ENCODE measurements at regions not wholly inside any gene's neighbourhood (a gene's known extent, or its start where the extent isn't known, plus 50 kb on each side); places are given as distances from the start of the nearest gene placed in this dataset.
"Not testable (repeated sequence)": the region's sequence is repeated elsewhere in the genome, so short reads cannot be mapped to it uniquely, and the experiment has no call there.

DNA sequence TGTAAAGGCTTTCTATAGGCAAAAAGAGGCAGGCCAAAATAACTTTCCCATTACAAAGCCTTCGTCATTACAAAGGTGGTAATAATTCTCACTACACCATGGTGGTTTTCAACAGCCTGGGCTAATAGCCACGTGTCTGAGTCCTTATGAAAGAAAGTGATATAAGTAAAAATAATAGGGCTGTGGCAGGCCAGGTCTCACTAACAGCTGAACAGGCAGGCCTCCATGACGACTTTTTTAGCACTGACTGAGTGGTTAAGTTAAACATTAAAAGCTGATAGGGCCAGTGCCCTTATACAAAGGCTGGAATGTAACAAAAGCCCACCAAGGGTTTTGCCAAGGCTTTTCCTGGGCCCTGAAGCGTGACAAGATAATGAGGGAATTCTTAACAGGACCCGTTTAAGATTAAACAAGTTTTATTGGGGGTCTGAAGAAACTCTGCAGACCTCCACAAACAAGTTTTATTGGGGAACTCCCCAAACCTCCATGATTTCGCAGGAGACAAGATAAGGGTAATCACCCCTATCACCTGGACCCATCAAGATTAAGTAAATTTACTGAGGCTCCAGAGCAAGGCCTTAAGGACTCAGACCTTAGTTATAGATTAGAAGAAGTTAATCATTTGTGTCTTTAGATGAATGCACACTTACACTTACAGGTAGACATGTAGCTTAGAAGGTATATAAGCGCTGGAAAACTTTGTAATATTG lies 412.9 kb downstream of the CHSY3 start:
- no peak for DNase-seq

DNA sequence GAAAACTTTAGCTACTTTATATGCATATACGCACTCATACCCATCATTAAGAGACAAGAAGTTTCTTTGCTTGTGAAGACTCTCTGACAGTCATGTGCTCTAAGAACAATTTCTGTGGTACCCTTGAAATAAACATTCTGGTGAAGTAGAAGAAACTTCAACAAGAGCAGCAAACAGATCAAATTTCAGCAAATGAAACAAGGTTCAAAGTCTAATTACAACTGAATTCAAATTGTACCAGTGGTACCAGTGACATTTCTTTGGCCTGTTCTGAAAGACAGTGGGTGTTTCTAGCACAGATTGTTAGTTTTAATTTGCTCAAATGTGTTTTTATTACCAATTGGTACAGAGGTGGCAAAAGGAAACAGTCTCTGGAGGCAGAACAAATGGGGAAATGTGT lies 391.0 kb downstream of the CHSY3 start:
- no peak for DNase-seq

DNA sequence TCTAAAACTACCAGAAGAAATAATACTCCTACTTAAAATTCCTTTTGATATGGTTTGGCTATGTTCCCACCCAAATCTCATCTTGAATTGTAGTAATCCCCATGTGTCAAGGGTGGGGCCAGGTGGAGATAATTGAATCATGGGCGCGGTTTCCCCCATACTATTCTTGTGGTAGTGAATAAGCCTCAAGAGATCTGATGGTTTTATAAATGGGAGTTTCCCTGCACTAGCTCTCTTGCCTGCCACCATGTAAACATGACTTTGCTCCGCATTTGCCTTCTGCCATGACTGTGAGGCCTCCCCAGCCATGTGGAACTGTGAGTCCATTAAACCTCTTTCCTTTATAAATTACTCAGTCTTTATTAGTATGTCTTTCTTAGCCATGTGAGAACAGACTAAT lies 390.5 kb downstream of the CHSY3 start:
- not testable (repeated sequence) for DNase-seq

DNA sequence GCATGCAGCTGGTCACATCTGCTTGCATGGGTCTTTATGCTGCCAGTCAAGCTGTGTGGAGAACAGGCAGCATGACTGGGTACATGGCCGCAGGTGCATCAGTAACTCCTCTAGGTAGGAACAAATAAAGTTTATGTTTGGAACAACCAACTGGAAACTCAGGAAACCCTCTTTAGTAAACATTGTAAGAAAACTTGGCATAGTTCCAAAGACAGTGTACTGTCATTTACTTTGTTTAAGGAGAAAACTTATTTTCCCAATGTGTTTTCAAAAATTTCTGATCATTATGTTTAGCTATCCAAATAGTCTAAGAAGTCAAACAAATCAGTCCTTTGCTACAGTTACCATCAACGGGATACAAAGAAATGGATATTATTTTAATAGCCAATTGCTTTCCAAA lies 386.0 kb downstream of the CHSY3 start:
- DNase-seq, result no peak

DNA sequence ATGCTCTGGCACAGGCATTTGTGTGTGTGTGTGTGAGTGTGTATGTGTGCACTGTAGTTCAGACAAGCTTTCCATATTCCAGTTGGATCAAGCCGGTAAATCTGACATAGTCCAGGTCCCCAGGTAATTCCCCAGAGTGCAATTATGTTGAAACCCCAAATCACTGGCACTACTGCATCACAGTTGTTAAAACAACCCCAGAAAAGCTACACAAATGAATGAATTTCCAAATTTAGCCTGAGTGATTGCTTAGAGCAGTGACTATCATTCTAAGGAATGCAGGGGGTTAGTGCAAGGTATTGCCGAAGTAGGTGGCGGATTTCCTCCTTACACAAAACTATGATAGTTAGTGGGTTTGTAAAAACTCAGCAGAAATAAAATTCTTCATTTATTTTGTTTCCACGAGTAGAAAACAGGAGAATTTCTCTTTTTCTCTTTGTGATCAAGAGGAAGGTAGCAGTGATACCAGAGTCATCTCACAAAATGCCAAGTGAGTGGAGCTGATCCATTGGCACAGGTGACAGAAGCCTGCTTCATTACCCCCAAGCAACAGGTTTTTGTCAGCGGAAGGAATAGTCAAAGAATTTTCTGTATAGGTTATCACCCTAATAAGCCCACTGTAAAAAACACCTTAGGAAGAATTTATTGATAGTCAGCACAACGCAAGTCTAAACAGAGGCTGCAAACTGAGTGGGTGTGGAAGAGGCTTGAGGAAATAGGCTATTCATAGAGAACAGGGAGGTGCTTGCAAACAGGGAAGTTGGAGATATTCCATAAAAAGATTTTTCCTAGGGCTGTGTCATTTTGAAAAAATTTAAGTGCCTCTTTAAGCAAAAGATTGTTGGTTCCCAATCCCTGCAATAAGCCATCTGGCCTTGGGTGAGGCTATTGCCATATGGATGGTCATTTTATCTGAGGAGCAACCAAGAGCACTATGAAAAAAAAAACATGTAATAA lies 385.1 kb downstream of the CHSY3 start:
- no peak for DNase-seq

DNA sequence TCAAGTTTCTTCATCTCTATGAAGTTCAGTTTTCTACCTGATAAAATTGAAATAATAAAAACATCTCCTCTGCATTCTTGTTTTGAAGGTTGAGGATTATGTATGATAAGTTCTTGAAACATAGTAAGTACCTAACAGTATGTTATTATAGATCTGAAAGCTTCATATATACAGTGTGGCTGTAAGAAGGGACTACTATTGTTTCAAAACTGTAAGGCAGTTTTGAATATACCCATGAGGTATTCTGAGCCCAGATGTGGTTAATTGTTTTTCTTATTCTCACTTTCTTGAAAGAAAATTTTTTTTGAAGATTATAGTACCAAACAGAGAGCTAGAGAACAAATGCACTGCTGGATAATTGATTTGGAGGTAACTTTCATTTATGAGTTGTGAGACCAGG lies 383.2 kb downstream of the CHSY3 start:
- no peak for DNase-seq

DNA sequence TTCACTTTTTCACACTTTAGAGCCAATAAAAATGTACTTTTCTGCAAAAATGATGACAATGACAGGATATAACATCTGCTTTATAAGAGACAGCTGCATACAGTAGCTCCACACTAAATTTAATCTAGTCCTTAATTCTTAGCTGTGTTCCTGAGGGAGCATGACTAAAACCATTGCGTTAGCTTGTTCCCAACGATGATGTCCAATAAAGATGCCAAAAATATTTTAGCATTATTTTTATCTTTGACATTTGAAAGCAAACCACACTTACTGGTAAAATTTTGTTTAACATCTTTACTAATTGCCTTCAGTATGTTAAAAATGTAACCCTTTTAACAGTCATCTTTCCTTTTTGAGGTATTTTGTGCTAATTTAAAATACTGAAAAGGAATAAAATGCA lies 382.7 kb downstream of the CHSY3 start:
- DNase-seq, result no peak

DNA sequence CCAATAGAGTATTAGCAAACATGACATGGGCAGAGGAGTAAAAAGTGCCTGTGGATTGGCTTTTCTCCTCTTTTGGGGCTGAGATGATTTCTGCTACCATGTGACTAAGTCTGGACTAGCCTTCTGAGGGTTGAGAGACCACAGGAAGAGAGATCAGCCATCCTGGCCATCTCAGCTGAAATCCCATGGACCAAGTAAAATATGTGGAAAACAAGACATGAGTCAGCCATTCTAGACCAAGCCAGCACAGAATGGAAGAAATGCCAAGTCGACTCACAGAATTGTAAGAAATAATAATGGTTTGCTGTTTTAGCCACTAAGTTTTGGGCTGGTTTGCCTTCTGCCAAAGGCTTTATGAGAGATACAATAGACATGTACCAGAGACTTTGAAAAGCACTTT lies 377.8 kb downstream of the CHSY3 start:
- no peak for DNase-seq

DNA sequence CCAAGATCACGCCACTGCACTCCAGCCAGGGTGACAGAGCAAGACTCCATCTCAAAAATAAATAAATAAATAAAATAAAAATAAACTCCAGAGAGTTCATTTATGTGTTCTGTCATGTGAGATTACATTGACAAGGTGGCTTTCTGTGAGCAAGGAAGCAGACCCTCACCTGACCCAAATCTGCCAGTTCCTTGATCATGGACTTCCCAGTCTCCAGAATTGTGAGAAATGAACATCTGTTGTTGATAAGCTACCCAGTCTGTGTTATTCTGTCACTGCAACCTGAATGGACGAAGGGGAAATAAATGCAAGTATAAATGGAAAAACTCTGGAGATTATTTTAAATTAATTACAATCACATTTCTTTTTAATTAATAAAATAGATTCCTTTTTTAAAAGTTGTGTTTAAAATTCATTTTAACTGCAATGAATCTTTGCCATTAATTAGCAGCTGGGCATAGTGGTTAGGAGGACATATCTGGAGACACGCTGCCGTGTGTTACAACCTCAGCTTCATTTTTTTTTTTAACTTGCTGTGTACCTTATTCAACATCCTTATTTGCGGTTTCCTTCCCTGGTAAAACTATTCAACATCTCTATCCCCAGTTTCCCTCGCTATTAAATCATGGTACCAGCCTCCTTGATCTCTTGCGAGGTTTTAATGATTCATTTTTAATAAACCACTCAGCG lies 376.4 kb downstream of the CHSY3 start:
- no peak for DNase-seq

DNA sequence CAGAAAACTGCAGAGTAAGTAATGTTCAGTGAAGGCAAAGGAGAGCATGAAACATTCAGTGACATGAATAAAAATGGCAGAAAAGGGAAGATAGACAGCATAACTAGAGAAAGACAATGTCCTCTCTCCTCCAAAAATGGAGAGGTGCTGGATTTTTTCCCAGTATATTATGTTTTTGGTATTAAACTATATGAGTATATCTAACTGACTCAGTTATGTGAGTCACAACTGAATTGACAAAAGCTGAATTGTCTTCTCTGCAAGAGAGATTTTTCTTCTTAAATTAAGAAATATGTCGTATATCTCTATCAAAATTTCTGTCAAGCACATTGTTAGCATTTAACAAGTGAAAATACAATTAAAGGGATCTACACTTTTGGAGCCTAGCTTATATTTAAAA lies 375.1 kb downstream of the CHSY3 start:
- no peak for DNase-seq

DNA sequence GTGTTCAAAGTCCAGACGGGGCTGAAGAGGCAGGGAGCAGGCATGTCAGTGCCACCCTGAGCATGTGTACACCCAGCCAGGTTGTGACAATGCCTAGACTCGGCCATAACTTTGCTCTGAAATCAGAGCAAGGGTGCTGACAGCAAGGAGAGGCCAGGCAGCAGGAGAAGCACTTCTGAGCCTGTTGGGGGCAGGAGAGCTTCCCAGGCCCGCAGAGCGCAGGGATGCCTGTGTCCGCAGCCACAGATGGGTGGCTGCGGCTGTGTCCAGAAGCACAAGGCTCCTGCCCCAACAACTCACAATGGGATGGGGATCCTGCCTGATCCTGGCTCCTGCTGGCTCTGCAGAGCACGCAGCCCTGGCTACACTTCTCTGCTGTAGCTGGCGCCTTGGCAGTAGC lies 373.9 kb downstream of the CHSY3 start:
- no peak for DNase-seq

DNA sequence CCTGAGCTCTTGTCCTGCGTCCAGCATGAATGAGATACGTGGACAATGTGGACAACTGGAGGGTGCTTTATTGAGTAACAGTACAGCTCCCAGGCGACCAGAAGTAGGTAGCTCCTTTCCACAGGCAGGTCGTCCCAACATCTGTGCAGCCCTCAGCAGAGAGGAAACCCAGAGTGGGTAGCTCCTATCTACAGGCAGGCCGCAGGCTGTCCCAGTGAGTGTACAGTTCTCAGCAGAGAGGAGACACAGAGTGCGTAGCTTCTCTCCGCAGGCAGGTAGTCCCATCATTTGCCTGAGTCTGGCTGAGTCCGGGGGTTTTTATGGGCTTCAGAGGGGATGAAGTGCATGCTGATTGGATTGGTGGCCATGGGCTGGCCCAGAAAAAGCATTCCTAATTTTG lies 373.3 kb downstream of the CHSY3 start:
- DNase-seq, result no peak

DNA sequence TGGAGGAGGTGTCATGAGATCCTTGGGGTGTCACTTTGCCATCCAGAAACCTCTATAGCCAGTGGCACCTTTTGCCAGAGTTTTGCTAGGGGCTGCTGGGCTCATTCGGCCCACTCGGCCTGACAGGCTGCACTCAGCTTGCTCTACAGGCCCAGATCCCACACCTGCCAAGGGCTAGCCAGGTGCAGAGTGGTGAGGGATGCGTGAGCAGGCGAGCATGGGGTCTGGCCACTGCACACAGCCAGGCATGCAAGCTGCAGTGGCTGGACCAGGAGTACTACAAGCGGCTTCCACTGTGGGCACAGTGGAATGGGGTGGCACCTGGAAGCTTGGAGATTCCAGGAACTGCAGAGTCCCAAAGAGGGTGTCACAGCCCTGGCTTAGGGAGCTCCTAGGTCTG lies 372.7 kb downstream of the CHSY3 start:
- no peak for DNase-seq

DNA sequence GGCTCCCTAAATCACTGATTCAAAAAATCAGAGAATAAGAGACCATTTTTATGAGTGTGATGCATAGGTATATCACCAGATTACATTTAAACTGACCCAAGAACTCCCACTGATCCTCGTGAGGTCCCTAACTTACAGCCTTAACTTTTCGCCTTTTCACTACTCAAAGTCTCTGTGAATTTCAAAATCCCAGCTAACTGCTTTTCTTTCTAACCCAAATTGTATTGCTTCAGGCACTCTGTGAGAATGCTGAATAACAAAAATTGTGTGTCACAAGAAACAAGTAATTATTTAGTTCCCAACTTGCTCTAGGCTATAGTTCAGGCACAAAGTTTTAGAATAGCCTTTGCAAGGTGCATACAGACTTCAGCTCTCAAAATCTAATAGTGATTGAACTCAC lies 368.6 kb downstream of the CHSY3 start:
- DNase-seq, result no peak

DNA sequence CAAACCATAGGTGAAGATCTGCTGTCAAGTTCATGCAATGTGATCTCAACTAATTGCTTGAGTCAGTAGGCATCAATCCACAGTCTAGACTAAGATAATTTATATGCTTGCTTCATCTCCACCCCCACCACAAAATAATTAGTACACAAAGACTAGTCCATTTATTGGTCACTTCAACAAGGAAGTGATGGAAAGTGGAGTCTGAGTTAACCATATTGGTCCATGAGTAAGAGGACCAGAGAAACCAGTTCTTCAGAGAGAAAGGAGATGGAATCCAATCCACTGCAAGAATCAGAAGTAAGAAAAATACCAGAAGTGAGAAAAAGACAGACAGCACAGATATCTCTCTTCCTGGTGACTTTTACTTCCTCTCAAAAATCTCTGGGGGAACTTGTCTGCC lies 366.5 kb downstream of the CHSY3 start:
- DNase-seq, result no peak

DNA sequence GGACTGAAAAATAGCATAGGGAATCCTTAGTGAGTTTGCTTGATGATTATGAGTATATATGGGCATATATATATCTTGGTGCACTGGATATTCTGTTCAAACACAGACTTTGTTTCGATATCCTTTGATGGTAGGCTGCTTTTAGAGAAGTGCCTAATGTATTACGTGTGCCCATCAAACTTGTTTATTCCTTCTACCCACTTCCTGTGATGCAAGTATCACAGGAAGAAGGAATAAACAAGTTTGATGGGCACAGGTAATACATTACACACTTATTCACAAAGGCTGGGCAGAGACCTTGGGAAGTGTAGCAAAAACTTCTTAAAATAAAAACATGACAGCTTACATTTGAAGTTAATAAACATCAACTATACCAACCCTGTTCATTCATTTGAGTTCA lies 364.2 kb downstream of the CHSY3 start:
- no peak for DNase-seq

DNA sequence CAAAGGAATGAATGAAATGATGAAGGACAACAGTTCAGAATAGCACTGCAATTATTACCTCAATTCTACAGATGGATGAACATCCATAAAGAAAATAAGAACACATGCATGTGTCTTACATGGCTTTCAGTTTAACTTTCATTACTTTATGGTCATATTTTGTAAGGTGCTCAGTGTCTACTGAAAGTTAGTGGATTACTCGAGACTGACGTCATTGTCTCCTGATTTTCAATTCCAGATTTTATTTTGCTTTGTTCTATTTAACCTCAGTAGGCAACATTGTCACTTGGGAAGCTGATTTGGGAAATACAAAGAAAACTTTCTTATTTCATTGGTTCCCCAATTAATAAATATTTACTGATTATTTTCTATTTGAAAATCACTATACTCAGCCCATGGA lies 363.7 kb downstream of the CHSY3 start:
- DNase-seq, result no peak

DNA sequence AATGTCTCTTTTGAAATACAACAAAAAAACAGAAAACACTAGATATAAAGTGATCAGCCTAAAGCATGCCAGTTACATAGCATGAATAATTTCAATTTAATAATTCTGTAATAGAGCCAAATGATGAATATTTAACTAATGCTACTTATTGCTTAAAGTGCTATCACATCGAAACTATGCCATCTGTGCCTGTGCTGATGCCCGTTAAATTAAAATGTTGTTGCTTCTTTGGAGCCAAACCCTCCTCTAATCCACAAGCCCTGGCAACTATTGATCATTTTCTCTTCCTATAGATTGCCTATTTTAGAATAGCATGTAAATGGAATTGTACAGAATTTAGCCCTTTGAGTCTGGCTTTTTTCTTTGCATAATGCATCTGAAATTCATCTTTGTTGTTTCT lies 356.2 kb downstream of the CHSY3 start:
- no peak for DNase-seq

DNA sequence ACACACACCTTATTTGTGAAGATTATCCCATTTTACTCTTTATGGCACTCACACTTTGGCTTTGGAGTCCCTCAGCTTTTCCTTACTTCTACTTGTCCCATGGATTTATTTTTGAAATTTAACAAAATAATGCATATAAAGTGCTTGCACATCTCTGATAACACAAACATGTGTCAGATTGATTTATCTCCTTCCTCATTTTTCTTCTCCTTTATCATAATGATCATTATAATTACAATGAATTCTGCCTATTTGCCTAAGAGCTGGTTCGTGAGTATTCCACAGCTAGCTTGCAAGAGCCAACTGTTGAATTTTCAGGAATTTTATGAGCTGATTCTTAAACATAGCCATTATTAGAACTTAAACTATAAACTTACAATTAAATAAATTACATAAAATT lies 347.7 kb downstream of the CHSY3 start:
- no peak for DNase-seq

DNA sequence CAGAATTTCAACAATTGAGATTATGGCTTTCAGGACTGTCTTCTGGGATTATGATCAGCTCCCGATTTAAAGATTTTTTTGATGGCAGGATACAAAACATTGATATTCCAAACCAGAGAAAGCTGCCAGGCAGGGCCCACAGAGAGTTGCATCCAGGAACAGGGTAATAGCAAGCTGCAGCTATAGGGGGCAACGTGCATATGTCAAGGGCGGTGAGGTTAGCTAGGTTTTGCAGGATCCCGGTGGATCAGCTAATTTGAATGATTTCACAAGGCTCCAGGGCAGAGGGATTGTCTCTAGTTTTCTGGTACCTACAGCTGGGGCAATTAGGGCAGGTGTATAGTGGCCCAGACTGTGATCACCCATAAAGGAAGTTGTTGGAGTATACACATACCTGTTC lies 339.4 kb downstream of the CHSY3 start:
- no peak for DNase-seq

DNA sequence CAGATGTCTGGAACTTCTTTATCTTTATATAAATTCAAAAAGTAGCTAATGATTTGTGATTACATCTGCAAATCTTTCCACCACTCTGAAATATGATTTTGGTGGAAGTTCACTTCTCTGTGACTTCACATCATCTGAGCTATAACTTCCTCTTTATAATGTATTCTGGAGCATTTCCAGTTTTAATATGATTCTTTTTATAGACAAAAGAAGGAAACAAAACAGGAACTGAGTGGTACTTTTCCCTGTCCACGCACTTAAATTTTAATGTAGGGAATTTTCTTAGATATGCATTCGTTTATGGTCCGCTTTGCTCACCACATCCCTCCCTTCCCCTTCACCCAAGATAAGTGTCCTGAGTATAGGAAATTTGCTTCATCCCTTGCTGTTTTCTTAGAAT lies 333.5 kb downstream of the CHSY3 start:
- no peak for DNase-seq
